M059J (cell line): ENCODE measurements at regions not wholly inside any gene's neighbourhood (a gene's known extent, or its start where the extent isn't known, plus 50 kb on each side); places are given as distances from the start of the nearest gene placed in this dataset.
A peak's percentile ranks its signal among the peaks of the same experiment; 100 is the strongest.

Source experiments
- DNase-seq: peaks from one replicate; pipeline ENCODE4 v3.0.0-alpha.2; 2012; ENCODE audit warnings: low read depth

DNA sequence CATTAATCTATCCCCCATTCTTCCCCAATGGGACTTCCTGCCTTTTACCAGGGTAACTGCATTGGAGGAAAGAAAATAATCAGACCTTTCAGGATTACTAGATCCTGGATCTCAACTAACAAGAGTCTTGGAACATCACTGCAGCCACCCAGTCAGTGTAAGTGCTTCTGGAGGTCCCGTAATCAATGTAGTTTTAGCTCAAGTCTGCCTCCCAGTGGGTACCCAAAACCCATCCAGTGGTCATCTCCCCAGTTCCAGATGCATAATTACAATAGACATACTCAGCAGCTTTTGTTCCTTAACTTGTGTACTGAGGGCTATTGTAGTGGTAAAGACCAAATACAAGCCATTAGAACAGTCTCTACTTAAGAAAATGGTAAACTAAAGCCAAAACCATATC is 319.1 kb downstream of the GPATCH2 start:
- no peak for DNase-seq

DNA sequence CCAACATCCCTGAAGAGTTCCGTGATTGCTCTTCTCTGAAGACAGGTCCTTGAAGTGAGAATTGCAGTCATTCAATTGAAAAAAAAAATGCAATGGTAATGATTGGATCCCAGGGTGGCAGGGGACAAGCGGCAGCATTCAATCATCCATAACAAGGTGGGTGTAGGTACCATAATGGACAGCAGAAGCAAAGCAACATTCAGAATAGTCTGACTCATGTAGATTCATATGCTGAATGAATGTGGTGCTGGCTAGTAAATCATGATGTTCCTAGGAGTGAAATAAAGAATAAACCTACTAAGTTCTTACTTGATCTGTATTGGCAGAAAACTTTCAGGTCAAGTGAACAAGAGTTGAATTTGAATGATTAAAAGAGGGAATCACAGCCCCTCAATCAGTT is 319.6 kb downstream of the GPATCH2 start:
- no peak for DNase-seq

DNA sequence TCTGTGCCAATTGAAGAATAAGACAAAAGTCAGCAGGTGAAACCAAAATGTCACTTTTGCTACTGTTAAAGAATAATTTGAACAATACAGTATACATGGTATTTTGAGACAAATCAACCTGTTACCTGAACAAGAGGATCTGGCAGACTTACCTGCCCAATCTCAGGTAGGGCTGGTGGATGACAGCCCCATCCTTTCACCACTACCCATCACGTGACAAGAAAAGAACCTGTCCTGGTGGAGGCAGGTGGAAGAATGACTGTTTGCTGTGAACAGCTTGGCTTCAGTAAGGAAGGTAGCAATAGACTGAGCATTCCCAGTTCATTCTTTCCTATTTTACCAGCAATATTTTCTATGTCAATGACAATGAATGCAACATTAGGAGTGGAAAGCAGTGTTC is 349.6 kb downstream of the GPATCH2 start:
- DNase-seq: no peak

DNA sequence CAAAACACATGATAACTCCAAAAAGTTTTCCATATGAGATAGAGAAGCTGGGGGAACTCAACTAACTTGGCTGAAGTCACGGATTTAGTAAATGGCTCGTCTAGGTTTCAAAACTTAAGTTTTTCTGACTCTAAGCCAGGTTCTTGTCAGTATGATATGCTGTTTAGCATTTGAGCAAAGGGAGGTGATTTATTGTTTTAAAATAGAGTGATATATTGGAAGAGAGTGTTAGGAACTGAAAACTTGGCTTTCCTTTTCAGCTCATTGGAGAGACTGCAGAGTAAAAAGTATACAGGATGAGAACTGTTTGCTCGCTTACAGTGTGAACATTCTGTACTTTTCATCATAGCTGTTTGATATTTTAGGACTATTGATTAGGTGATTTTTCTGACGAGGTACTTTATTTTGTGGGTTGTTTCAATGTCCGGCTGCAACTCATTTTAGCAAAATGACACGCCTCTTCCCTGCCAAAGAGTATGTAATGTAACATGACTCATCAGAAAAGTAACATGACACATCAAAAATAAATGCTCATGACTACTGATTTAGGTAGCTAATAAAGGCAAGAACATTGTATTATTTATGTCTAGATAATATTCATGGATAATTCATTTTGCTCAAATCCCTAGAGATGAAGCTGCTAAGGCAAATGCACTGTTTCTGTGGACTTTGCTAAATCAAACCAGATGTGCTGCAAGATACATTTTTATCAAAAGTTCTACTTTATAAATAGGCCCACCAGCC is 355.1 kb downstream of the GPATCH2 start:
- DNase-seq: peak; percentile 69

DNA sequence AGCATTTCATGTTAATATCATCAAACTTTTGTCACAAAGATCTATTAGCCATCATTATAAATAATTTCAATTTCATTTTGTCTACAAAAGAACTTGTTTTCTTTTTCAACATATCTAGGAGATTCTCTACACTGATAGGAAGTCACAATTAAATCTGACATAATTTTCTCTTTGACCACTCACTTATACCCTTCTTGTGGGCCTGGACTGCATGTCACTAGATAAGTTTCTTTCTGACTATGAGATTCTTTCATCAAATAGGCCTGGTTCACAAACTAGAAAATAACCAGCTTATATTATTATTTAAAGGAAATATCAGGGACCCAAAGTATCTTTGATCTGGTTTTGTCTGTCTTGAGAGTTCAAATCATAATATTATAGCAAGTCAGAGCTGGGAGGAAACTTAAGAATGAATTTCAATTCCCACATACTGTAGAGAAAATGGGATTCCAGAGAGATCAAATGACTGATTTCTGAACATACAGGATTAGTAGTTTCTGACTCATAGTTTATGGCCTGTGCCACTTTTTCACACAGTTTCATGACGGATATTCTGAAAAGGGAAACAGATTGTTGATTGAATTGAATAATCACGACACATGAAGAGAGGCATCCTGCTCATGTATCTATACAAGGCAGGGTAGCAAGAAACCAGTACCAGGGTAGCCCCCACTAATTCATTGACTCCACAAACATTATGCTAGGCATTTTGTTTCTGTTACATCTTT is 355.8 kb downstream of the GPATCH2 start:
- peak; percentile 64 for DNase-seq

DNA sequence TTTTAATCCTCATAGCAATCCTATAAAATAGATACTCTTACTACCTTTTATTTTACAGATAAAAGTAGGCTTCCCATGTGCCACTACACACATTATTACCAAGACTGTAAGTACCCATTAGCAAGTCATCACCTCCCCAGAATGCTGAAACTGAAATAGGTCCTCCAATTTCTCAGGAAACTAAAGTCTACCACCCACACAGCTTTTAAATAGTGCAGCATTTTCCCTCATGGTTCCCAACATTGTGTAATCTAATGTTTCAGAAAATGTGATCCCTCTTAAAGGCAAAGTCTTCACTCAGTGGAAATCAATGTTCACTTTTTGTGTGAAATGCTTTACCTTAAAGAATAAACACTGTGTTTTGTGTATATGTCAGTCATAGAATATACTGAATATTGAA is 356.5 kb downstream of the GPATCH2 start:
- peak; percentile 2 for DNase-seq

DNA sequence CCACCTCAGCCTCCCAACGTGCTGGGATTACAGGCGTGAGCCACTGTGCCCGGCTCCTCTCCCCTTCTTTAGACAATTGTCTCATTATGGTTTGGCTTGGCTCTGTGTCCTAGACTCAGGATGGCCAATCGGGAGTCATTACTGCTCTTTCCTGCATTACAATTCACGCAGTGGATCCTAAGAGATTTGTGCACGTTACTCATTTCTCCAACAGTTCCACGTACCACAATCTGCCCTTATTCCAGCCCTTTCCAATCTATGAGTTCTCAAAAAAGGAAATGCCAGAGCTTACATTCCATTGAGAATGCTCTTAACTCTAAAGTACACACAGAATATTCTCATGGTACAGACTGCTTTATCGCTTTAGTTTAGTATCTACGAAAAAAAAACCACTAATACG is 357.0 kb downstream of the GPATCH2 start:
- DNase-seq: peak; percentile 12

DNA sequence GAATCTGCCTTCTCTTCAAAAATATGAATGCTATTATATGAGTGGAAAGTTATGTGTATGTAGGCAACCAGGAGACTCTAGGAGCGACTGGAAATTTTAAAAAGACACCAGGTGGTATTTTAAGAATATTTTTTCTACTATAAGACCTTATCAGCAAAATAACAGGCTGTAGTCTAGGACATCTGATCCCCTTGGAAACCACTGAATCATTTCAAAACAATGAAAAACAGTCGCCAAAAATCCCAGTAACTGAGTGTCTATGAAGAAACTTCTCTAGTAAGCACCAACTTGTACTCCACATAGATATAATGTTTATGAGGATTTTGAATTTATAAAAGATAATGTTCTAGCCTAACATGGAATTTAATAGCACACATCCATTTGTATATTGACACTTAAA is 358.5 kb downstream of the GPATCH2 start:
- peak; percentile 73 for DNase-seq

DNA sequence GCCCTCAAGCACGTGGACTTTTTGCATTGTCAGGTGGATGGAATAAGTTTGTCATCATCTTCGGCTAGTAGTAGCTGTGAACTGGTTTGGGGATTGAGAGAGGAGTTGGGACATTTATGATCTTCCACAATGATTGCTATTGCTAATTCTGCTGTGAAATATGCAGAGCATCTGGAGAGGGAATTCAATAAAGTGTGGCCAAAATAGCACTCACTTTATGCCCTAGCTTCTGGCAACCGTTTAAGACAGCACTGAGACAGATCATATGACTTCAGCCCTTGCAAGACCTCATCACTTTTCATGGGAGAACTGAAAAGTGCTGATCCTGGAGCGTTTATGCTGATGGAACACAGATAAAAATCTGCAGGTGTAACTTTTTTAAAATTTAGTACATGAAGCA is 360.8 kb downstream of the GPATCH2 start:
- no peak for DNase-seq

DNA sequence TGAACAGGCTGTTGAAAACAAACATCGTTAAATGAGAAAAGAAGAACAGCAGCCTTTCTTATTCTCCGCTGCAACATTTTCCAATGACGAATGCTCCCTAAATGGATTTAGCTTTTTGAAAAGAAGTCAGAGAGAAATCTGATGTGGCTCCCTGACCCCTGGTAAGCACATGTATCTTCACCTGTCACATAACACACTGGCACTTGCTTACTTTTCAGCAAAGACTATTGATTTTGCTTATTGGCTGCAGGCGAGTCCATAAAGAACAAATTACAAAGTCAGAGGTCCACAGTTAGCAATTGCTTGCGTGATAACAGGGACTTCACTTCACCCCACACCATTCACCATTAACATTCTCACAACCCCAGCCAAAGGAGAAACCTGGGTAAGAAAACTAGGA is 362.8 kb downstream of the GPATCH2 start:
- DNase-seq: no peak

DNA sequence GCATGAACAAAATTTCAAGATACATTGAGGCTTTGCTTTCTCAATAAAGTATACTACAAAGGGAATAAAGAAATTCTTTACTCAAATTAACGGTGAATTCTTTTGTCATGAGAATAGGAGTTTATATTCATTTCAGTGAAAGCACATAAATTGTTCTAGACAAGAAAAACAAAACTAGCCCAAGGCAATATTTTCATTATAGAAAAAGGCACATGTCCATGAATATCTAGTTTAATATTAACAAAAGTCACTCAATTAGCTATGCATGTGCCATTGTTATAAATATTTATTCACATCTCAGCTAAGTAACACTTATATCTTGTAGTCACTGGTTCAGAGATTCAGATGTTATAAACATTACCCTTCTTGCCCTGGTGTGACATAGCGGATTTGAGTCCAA is 369.3 kb downstream of the GPATCH2 start:
- no peak for DNase-seq

DNA sequence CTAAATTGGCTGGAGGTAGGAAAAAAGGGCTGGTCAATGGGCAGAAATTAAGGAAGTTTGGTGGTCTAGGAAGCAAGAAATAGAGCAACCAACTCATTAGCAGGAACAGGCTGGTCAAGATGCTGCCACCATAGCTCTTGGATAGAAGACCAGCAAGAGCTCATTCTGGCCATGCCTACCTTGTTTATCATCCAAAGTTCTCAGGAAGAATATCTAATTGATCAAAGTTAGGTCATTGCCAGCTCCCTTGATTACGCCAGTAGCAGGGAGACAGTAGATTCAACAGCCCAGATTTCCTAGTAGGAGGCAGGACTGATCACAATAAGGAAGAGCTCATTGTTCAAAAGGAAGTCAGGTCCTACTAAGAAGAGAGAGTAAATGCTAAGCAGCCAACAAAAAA is 370.2 kb downstream of the GPATCH2 start:
- DNase-seq: no peak

DNA sequence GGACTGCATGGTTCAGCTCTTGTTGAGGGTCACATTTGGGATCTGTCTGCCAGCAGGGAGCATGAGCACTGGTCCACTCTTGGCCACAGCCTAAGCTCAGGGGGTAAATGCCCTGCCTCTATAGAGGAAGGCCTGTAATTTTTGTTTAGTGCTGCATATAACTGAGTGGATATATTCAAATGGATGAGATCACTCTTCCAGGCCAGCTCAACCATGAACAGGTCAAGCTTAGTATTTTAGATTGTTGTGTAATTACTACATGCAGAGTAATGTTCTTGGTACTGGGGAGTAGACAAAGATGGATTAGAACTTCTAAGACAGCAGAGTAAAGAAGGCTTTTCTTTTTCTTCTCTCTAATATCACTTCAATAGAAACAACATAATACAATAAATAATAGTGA is 376.9 kb downstream of the GPATCH2 start:
- DNase-seq: no peak

DNA sequence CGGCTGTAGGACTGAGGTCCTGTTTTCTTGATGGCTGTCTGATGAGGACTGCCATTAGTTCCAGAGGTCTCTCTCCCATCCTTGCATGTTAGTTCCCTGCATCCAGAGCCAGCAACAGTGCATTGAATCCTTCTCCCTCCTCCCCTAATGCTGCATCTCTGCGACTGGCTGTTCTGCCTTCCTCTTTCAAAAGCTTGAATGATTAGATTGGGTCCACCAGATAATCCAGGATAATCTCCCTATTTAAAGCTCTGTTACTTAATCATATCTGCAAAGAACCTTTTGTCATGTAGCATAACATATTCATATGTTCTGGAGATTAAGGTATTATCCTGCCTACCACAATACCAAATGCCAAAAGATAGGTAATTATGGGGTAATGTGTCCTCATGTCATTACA is 377.5 kb downstream of the GPATCH2 start:
- DNase-seq: no peak

DNA sequence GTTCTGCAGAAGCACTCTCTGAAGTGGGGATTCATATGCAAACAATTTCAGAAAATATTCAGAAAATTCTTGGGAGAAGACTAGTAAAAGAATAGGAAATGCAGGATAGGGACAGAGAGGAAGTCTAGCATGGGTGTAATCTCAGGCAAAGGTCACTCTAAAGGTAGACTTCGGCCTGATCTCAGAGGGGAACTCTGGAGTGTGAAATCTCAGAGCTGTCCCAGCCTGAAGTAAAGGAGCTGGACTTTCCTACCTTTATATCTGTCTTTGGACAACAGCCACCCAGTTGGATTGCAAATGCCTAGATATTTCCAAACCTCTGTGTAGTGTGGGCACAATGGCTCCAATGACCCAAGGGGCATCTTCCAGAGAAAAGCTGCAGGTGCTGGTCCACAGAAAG is 379.8 kb downstream of the GPATCH2 start:
- no peak for DNase-seq

DNA sequence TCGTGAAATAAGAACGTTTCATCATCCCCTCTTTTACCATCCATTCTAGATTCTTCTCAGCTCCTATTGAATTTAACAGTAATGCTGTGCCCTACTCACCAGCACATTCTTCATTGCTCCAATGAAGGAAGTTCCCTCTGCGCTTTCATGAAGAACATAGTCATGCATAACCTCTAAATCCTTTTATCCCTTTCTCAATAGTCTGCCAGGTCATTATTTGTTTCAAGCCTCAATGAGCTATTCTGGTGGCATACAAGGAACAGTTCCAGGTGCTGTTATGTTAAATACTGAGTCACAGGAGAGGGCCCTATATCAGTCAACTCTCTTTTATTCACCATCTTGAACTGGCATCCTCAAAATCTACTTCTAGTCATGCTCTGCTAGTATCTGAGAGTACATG is 381.0 kb downstream of the GPATCH2 start:
- DNase-seq: no peak

DNA sequence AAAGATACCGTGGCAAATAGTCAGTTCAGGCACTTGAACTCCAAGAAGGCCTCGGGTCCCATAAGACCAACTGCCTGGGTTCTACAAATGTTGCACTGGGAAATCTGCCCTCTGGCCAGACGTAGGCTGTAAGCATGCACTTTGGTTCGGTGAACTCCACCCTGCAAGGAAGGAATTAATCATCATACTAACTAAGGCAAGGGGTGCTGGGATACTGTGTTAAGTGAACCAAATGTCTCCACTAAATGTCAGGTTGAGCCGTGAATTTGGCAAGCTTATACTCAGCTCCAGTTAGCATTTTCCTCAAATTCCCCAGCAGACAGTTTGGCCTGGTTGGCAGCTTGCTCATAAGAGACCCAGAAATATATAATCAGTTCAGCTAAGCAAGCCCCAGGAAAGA is 385.9 kb downstream of the GPATCH2 start:
- no peak for DNase-seq

DNA sequence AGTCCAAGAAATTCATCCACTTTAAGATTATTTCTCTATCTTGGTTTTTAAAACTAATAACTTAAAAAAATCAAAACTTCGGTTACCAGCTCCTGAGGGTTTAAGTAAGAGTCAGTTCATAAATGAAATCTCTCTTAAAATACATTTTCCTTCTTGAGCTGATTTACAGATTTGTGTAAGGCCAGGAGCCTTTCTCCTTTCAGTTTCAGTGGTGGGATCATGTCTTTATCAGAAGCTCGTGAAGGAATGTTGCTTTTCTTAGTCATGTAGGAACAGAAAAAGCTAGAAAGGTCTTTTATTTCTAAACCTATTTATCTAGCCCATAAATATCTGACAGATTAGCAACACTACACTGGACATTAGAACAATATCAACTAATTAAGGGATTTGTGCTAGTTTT is 390.2 kb downstream of the GPATCH2 start:
- DNase-seq: no peak

DNA sequence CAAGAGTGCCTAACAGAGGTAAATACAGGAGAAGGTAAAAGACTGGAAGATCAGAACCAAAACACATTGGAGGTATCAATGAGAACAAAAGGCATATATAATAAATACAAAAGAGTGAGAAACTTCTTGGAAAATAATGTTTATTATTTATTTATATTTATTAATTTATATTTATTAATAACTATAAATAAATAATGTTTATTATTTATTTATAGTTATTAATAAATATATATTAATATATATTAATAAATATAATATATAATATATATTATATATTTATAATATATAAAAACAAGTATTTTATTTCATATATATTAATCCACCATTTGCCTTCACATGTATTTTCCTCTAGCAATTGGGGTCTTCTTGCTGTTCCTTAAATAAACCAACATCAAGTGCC is 391.9 kb downstream of the GPATCH2 start:
- DNase-seq: no peak

DNA sequence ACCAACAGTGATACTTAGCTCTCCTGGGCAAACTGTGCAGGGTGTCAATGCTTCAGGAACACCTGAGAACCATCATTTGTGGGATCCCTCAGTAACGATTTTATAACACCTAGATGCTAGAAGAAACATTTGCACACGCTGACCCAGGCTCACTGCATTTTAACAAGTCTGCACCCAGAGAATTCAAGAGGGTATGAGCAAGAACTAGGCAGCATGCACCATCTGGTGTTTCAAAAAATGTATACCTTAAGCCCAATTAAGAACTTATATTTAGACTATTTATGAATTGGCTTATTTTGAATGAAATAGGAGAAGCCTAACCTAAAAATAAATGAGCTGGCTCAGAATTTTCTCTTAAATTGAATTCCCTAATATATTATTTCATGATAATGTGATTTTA is 400.5 kb downstream of the GPATCH2 start:
- DNase-seq: no peak

DNA sequence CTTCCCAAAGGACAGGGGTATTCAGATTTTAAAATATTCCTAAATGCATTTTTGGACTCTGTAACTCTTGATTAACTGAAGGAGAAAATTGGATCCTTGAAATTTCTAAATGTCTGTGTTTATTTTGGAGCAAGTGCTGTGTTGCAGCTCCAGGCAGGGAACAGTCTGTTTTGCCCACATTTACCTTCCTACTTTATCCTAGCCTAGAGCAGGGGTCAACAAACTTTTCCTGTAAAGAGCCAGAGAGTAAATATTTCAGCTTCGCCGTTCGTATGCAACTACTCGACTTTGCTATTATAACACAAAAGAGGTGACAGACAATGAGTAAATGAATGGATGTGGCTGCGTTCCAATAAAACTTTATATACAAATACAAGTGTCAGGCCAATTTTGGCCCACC is 402.2 kb downstream of the GPATCH2 start:
- no peak for DNase-seq

DNA sequence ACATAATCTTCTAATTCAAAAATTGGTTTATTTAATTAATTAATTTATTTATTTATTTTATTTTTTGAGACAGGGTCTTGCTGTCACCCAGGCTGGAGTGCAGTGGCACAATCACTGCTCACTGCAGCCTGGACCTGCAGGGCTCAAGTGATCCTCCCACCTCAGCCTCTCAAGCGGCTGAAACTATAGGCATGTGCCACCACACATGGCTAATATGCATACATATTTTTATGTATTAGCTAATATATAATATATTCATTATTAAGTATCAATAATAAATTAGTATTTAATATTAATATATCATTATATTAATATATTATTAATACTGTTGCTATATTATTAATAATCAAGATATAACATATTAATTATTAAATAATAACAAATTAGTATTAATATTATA is 406.7 kb downstream of the GPATCH2 start:
- no peak for DNase-seq

DNA sequence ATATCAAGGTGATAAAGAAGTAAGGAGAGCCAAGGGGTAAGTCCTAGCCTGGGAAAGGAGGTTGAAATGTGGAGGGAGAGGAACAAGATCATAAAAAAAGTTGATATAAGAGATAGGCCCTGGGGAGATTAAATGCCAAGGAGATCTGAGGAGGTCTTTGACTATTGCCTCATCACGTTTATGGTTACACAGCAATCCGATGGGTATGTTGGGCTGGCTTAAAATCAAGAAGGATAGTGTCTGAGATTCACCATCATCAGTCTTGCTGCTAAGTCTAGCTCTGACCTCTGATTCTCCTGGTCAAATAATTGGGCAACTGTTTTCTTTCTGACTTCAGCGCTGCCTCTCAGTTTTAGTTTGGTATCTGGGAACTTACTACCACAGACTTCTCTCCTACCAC is 416.3 kb downstream of the GPATCH2 start:
- no peak for DNase-seq

DNA sequence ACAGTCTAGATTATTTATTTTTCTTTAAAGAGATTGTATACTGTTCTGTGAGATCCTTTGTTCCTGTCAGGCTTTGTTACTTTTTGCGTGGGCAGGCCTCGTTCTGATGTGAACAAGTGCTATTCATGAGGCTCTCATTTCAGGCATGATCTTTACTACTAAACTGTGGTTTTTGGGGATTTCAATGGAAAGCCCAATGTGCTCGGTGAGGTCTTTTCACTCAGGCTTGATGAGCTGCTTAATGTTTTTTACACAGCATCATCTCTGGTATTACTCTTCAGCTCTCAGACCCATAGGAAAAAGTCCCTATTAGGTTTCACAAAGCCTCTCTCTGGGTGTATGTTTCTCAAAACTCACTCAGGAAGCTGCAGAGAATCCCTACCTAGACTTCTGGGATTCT is 419.4 kb downstream of the GPATCH2 start:
- DNase-seq: no peak
